ENCODE measurements at regions not wholly inside any gene's neighbourhood (a gene's known extent, or its start where the extent isn't known, plus 50 kb on each side); places are given as distances from the start of the nearest gene placed in this dataset.

DNA sequence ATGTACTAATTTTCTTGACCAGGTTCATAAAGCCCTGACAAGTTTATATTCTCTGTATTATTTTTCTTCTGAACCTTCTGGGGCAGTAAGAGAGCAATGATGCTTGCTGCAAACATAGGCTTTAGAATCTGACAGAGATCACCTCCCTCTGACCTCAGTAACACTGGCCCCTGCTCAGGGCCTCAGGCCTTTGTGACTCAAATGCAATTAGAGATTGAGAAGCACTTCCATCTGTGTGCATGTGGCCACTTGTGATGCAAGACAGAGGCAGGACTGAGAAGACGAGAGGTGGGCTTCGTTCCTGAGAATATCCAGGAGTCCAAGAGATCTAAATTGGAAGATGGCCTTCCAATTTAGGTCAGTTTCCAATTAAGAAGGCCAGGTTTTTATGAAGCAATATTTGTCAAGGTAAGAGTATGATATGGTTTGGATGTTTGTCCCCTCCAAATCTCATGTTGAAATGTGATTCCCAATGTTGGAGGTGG lies 82.8 kb upstream of the VEGFC start:
- TF ChIP-seq, protein P1, sequence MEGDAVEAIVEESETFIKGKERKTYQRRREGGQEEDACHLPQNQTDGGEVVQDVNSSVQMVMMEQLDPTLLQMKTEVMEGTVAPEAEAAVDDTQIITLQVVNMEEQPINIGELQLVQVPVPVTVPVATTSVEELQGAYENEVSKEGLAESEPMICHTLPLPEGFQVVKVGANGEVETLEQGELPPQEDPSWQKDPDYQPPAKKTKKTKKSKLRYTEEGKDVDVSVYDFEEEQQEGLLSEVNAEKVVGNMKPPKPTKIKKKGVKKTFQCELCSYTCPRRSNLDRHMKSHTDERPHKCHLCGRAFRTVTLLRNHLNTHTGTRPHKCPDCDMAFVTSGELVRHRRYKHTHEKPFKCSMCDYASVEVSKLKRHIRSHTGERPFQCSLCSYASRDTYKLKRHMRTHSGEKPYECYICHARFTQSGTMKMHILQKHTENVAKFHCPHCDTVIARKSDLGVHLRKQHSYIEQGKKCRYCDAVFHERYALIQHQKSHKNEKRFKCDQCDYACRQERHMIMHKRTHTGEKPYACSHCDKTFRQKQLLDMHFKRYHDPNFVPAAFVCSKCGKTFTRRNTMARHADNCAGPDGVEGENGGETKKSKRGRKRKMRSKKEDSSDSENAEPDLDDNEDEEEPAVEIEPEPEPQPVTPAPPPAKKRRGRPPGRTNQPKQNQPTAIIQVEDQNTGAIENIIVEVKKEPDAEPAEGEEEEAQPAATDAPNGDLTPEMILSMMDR (IDR thresholded peaks at IDR 0.05): no peak
- TF ChIP-seq POLR2A (IDR thresholded peaks at IDR 0.05): no peak
- TF ChIP-seq EP300 (IDR thresholded peaks at IDR 0.05): no peak
